IMR-90 (cell line): ENCODE measurements at regions not wholly inside any gene's neighbourhood (a gene's known extent, or its start where the extent isn't known, plus 50 kb on each side); places are given as distances from the start of the nearest gene placed in this dataset.

Source experiments
- ATAC-seq: fragments of 200-7000 bp; cut with Tn5 transposase; 2 replicates; pipeline ENCODE4 v1.9.1; 2020; ENCODE audit warnings: low read depth, mild to moderate bottlenecking, moderate library complexity
- BruUV-seq: library from RNA; stranded (reverse); fragments of 400-500 nt; replicated peaks from 2 replicates; lab custom pipeline; 2021; lab: Mats Ljungman, UMichigan
- CTCF ChIA-PET: fragments of 300-600 bp; formaldehyde crosslinking; extraction: SDS; loops from one replicate; lab custom pipeline; 2021; ENCODE audit warnings: antibody characterized with exemption; lab: Yijun Ruan, JAX
- POLR2A ChIA-PET: fragments of 300-600 bp; sonication (Branson Sonifier 250); formaldehyde crosslinking; loops from one replicate; lab custom pipeline; 2022; ENCODE audit warnings: antibody characterized with exemption; ENCODE audit not compliant: unreplicated experiment; lab: Charles Lee
- DNase-seq: peaks from one replicate; pipeline ENCODE4 v3.0.0; 2013
- H2AFZ ChIP-seq: replicated peaks from 2 replicates; pipeline ENCODE3; 2013; ENCODE audit warnings: low read length, mild to moderate bottlenecking; ENCODE audit not compliant: poor library complexity
- H2AK5ac ChIP-seq: 2 replicates; pipeline ENCODE4 v1.6.1; 2013; ENCODE audit warnings: low read depth, low read length, inconsistent platforms
- H2AK9ac ChIP-seq: replicated peaks from 2 replicates; pipeline ENCODE3; 2013; ENCODE audit warnings: mild to moderate bottlenecking, low read depth, low read length, moderate library complexity; ENCODE audit not compliant: poor library complexity
- H2BK120ac ChIP-seq: 2 replicates; pipeline ENCODE4 v1.6.1; 2013; ENCODE audit warnings: low read depth, low read length, inconsistent platforms
- H2BK15ac ChIP-seq: 3 replicates; pipeline ENCODE4 v1.6.1; 2013; ENCODE audit warnings: low read depth, low read length, inconsistent platforms
- H2BK20ac ChIP-seq: 2 replicates; pipeline ENCODE4 v1.6.1; 2013; ENCODE audit warnings: low read depth, mild to moderate bottlenecking, inconsistent platforms, low read length, moderate library complexity
- H2BK5ac ChIP-seq: 2 replicates; pipeline ENCODE4 v1.6.1; 2013; ENCODE audit warnings: mild to moderate bottlenecking, low read depth, low read length, inconsistent platforms; ENCODE audit not compliant: poor library complexity, severe bottlenecking
- H3K14ac ChIP-seq: replicated peaks from 2 replicates; pipeline ENCODE4 v1.6.1; 2013; ENCODE audit warnings: low read depth, low read length, inconsistent platforms
- H3K18ac ChIP-seq: 2 replicates; pipeline ENCODE4 v1.6.1; 2013; ENCODE audit warnings: low read depth, low read length, control low read depth
- H3K23ac ChIP-seq: 2 replicates; pipeline ENCODE4 v1.6.1; 2013; ENCODE audit warnings: low read depth, low read length, inconsistent platforms
- H3K27ac ChIP-seq: 2 replicates; pipeline ENCODE4 v1.5.1; 2013; ENCODE audit warnings: mild to moderate bottlenecking, control low read depth, low read length; ENCODE audit not compliant: insufficient read depth
- H3K27me3 ChIP-seq: 2 replicates; pipeline ENCODE4 v1.6.1; 2013; ENCODE audit warnings: low read length; ENCODE audit not compliant: control insufficient read depth, insufficient read depth
- H3K36me3 ChIP-seq: 2 replicates; pipeline ENCODE4 v1.6.1; 2013; ENCODE audit warnings: low read length, mixed read lengths; ENCODE audit not compliant: control insufficient read depth, insufficient read depth
- H3K4ac ChIP-seq: 2 replicates; pipeline ENCODE4 v1.6.1; 2013; ENCODE audit warnings: low read depth, low read length, inconsistent platforms
- H3K4me1 ChIP-seq: 2 replicates; pipeline ENCODE4 v1.6.1; 2013; ENCODE audit warnings: low read length, mixed read lengths; ENCODE audit not compliant: control insufficient read depth, insufficient read depth
- H3K4me2 ChIP-seq: 2 replicates; pipeline ENCODE4 v1.6.1; 2013; ENCODE audit warnings: low read depth, mild to moderate bottlenecking, control low read depth, low read length, moderate library complexity
- H3K4me3 ChIP-seq: 2 replicates; pipeline ENCODE4 v1.5.1; 2013; ENCODE audit warnings: low read depth, mild to moderate bottlenecking, control low read depth, low read length, moderate library complexity; ENCODE audit not compliant: insufficient read depth
- H3K56ac ChIP-seq: 2 replicates; pipeline ENCODE4 v1.6.1; 2013; ENCODE audit warnings: low read length, inconsistent platforms; ENCODE audit not compliant: insufficient read depth; ENCODE audit errors: extremely low read depth
- H3K79me1 ChIP-seq, 2 experiments: 2 replicates each; pipeline ENCODE4 v1.6.1; 2013; ENCODE audit warnings: low read length in 2 of 2, inconsistent platforms in 1 of 2, low read depth in 1 of 2
- H3K9ac ChIP-seq: 2 replicates; pipeline ENCODE4 v1.6.1; 2013; ENCODE audit warnings: low read depth, low read length, control low read depth
- H3K9me1 ChIP-seq: 2 replicates; pipeline ENCODE4 v1.6.1; 2013; ENCODE audit warnings: low read length, inconsistent platforms; ENCODE audit not compliant: insufficient read depth
- H3K9me3 ChIP-seq: 2 replicates; pipeline ENCODE4 v1.6.1; 2013; ENCODE audit warnings: low read length; ENCODE audit not compliant: control insufficient read depth, insufficient read depth
- H4K20me1 ChIP-seq: 2 replicates; pipeline ENCODE4 v1.6.1; 2013; ENCODE audit warnings: low read length, inconsistent platforms; ENCODE audit not compliant: insufficient read depth
- H4K5ac ChIP-seq: 2 replicates; pipeline ENCODE4 v1.6.1; 2013; ENCODE audit warnings: mild to moderate bottlenecking, low read depth, low read length, control low read depth
- H4K8ac ChIP-seq, 2 experiments: 2 replicates each; pipeline ENCODE4 v1.6.1; 2013; ENCODE audit warnings: low read depth in 2 of 2, low read length in 2 of 2, control low read depth in 1 of 2, inconsistent platforms in 1 of 2
- H4K91ac ChIP-seq: 2 replicates; pipeline ENCODE4 v1.6.1; 2013; ENCODE audit warnings: low read depth, low read length, inconsistent platforms; ENCODE audit not compliant: insufficient read depth
- BHLHE40 ChIP-seq: fragments of 150-350 bp; IDR thresholded peaks from 2 replicates; pipeline ENCODE4 v1.6.1; 2016; ENCODE audit warnings: mild to moderate bottlenecking, low read depth, low read length
- CEBPB ChIP-seq: IDR thresholded peaks from 2 replicates; pipeline ENCODE4 v1.6.1; 2012; ENCODE audit warnings: low read depth, low read length, improper control_type of control experiment
- CHD1 ChIP-seq: IDR thresholded peaks from 2 replicates; pipeline ENCODE4 v1.6.1; 2012; ENCODE audit warnings: low read depth, low read length, improper control_type of control experiment
- CTCF ChIP-seq: conservative IDR thresholded peaks from 2 replicates; pipeline ENCODE4 v1.5.1; 2012; ENCODE audit warnings: mild to moderate bottlenecking, low read depth, low read length, improper control_type of control experiment
- ELK1 ChIP-seq: fragments of 150-350 bp; IDR thresholded peaks from 2 replicates; pipeline ENCODE4 v1.6.1; 2016; ENCODE audit warnings: low read depth, mild to moderate bottlenecking, low read length, moderate library complexity, borderline replicate concordance
- FOS ChIP-seq: fragments of 150-350 bp; IDR thresholded peaks from 2 replicates; pipeline ENCODE4 v1.6.1; 2016; ENCODE audit warnings: low read depth, low read length
- MAFK ChIP-seq: IDR thresholded peaks from 2 replicates; pipeline ENCODE4 v1.6.1; 2012; ENCODE audit warnings: low read depth, low read length, improper control_type of control experiment
- MAZ ChIP-seq: IDR thresholded peaks from 2 replicates; pipeline ENCODE4 v1.6.1; 2012; ENCODE audit warnings: low read depth, mild to moderate bottlenecking, low read length, improper control_type of control experiment, moderate library complexity, borderline replicate concordance
- MXI1 ChIP-seq: IDR thresholded peaks from 2 replicates; pipeline ENCODE4 v1.6.1; 2012; ENCODE audit warnings: low read depth, mild to moderate bottlenecking, low read length, moderate library complexity, borderline replicate concordance
- NFE2L2 ChIP-seq: fragments of 150-350 bp; IDR thresholded peaks from 2 replicates; pipeline ENCODE4 v1.6.1; 2016; ENCODE audit warnings: low read depth, mild to moderate bottlenecking, low read length
- POLR2A ChIP-seq: IDR thresholded peaks from 2 replicates; pipeline ENCODE4 v1.6.1; 2012; ENCODE audit warnings: mild to moderate bottlenecking, low read depth, low read length
- RAD21 ChIP-seq: IDR thresholded peaks from 2 replicates; pipeline ENCODE4 v1.6.1; 2012; ENCODE audit warnings: low read length, improper control_type of control experiment
- RCOR1 ChIP-seq: IDR thresholded peaks from 2 replicates; pipeline ENCODE4 v1.6.1; 2012; ENCODE audit warnings: mild to moderate bottlenecking, low read length, improper control_type of control experiment; ENCODE audit not compliant: insufficient replicate concordance
- RFX5 ChIP-seq: IDR thresholded peaks from 2 replicates; pipeline ENCODE4 v1.8.0; 2012; ENCODE audit warnings: low read depth, mild to moderate bottlenecking, low read length, moderate library complexity
- SMC3 ChIP-seq: fragments of 150-350 bp; IDR thresholded peaks from 2 replicates; pipeline ENCODE4 v1.6.1; 2016; ENCODE audit warnings: low read depth, mild to moderate bottlenecking, antibody characterized with exemption, low read length, moderate library complexity
- USF2 ChIP-seq: fragments of 150-350 bp; IDR thresholded peaks from 2 replicates; pipeline ENCODE4 v1.6.1; 2017; ENCODE audit warnings: mild to moderate bottlenecking, antibody characterized with exemption, low read length, low read depth
- WGBS, 2 experiments: methylation state at CpG; one replicate each; pipeline versions ENCODE4 v1.1.5 to v1.1.7; 2013; ENCODE audit warnings: missing lambda C conversion rate in 2 of 2; ENCODE audit not compliant: insufficient read length in 1 of 2; ENCODE audit errors: extremely low coverage in 2 of 2; 5-methylcytosine and 5-hydroxymethylcytosine counted together
- dilution Hi-C: fragments of 300-500 bp; cut with HindIII; formaldehyde crosslinking; loops from one replicate; pipeline ENCODE4 v1.14.3; 2018; ENCODE audit warnings: low sequenced_read_pairs; ENCODE audit not compliant: unreplicated experiment
- in situ Hi-C: fragments of 300-500 bp; cut with MboI; formaldehyde crosslinking; loops from 3 replicates; pipeline ENCODE4 v1.14.3; 2019; ENCODE audit warnings: low sequenced_read_pairs, inconsistent platforms, mixed read lengths
- intact Hi-C: fragments of 100-400 bp; cut with micrococcal nuclease; formaldehyde crosslinking; loops from 2 replicates; pipeline ENCODE4 v1.10.0; 2022

- DNase-seq (no peak), ATAC-seq (no peak)
- Histone ChIP-seq H3K27me3 (no peaks in the 10 kb centered on the region; the same call in none of the 2 replicates), H3K9me1 (no peaks in the 10 kb centered on the region), H3K14ac (no peak overlapping the region), H3K4ac (no peak overlapping the region), H3K4me3 (no peak overlapping the region), H4K5ac (no peak overlapping the region), H2BK20ac (no peak overlapping the region), H3K18ac (no peak overlapping the region), H2AFZ (no peak overlapping the region), H2AK5ac (no peak overlapping the region), H3K9ac (no peak overlapping the region), H3K56ac (no peak overlapping the region), H3K79me1 (no peaks in the 10 kb centered on the region), H3K27ac (no peak overlapping the region), H3K36me3 (no peaks in the 10 kb centered on the region), H3K4me1 (no peaks in the 10 kb centered on the region), H3K23ac (no peak overlapping the region), H3K9me3 (no peaks in the 10 kb centered on the region), H4K8ac (no peak overlapping the region), H2BK120ac (no peak overlapping the region), H2BK5ac (no peak overlapping the region), H4K20me1 (no peaks in the 10 kb centered on the region), H2BK15ac (no peak overlapping the region), H4K91ac (no peak overlapping the region), H2AK9ac (no peak overlapping the region), H3K4me2 (no peak overlapping the region)
- no TSS peak for BruUV-seq
- in situ Hi-C loops = no loop called here
- ChIA-PET POLR2A (no interaction called here), CTCF (interaction anchor here (0.7 kb wide), 1 partner anchor 668 kb away, joined by 5 read pairs; no protein-coding TSS in a partner anchor)
- 0% methylated on average over 1 of the region's 4 CpGs; no CpG with 5 or more reads in 1 of the 2 experiments for WGBS, 2 experiments
- dilution Hi-C loops = no loop called here
- intact Hi-C loops = no loop called here
- TF ChIP-seq USF2 = no peak
- TF ChIP-seq MAZ = no peak
- TF ChIP-seq CTCF = no peak
- no peak for TF ChIP-seq SMC3
- no peak for TF ChIP-seq RFX5
- TF ChIP-seq BHLHE40 = no peak
- no peak for TF ChIP-seq MXI1
- TF ChIP-seq RCOR1 = no peak
- no peak for TF ChIP-seq FOS
- no peak for TF ChIP-seq ELK1
- TF ChIP-seq NFE2L2 = no peak
- no peak for TF ChIP-seq MAFK
- no peak for TF ChIP-seq CHD1
- TF ChIP-seq POLR2A = no peak
- TF ChIP-seq RAD21 = no peak
- no peak for TF ChIP-seq CEBPB
Measured at GRCh38 chrX:113793563-113793962, 790.3 kb upstream of the HTR2C start.
